Parathyroid adenoma (tissue), 2 donors: ENCODE measurements at regions not wholly inside any gene's neighbourhood (a gene's known extent, or its start where the extent isn't known, plus 50 kb on each side); places are given as distances from the start of the nearest gene placed in this dataset.

ENCODE experiments used
- H2AFZ ChIP-seq: fragments of 300-600 bp; sonication (generic); one replicate; pipeline ENCODE4 v1.7.0; 2017; ENCODE audit warnings: antibody characterized with exemption, mild to moderate bottlenecking
- H3K27ac ChIP-seq: fragments of 300-600 bp; sonication (generic); one replicate; pipeline ENCODE4 v1.7.0; 2017
- H3K27me3 ChIP-seq: fragments of 300-600 bp; sonication (generic); one replicate; pipeline ENCODE4 v1.7.0; 2017; ENCODE audit warnings: low read length; ENCODE audit not compliant: control insufficient read depth, insufficient read depth
- H3K36me3 ChIP-seq: fragments of 300-600 bp; sonication (generic); one replicate; pipeline ENCODE4 v1.7.0; 2017; ENCODE audit warnings: low read length; ENCODE audit not compliant: control insufficient read depth, insufficient read depth
- H3K4me1 ChIP-seq: fragments of 300-600 bp; sonication (generic); one replicate; pipeline ENCODE4 v1.7.0; 2017; ENCODE audit warnings: control low read depth
- H3K4me2 ChIP-seq: fragments of 300-600 bp; sonication (generic); one replicate; pipeline ENCODE4 v1.7.0; 2017; ENCODE audit warnings: low read length
- H3K4me3 ChIP-seq: fragments of 300-600 bp; sonication (generic); one replicate; pipeline ENCODE4 v1.7.0; 2017; ENCODE audit warnings: low read depth, low read length
- H3K79me2 ChIP-seq: fragments of 300-600 bp; sonication (generic); one replicate; pipeline ENCODE4 v1.7.0; 2017; ENCODE audit warnings: control low read depth
- H3K9ac ChIP-seq: fragments of 300-600 bp; sonication (generic); one replicate; pipeline ENCODE4 v1.7.0; 2017; ENCODE audit warnings: mild to moderate bottlenecking
- H3K9me3 ChIP-seq: fragments of 300-600 bp; sonication (generic); one replicate; pipeline ENCODE4 v1.7.0; 2017; ENCODE audit warnings: low read length; ENCODE audit not compliant: control insufficient read depth
- CTCF ChIP-seq: fragments of 300-600 bp; sonication (generic); IDR thresholded peaks from one replicate; pipeline ENCODE4 v1.7.0; 2017; ENCODE audit warnings: antibody characterized with exemption, mild to moderate bottlenecking
- donor health status: primary hyperparathyroidism.

- Histone ChIP-seq H3K79me2 (no peaks in the 10 kb centered on the region), H3K36me3 (no peaks in the 10 kb centered on the region), H3K4me3 (no peak overlapping the region), H3K9ac (no peak overlapping the region), H3K27ac (peak overlapping the region; percentile 95), H3K9me3 (no peaks in the 10 kb centered on the region), H3K27me3 (no peaks in the 10 kb centered on the region), H3K4me1 (peaks cover 54% of the 10 kb centered on the region), H2AFZ (no peak overlapping the region), H3K4me2 (peak overlapping the region; percentile 16)
- no peak for TF ChIP-seq CTCF
These were observed 1239.7 kb downstream of the GATA3 start for GRCh38 chr10:9294132-9294663.

- no peak overlapping the region for H3K4me2 ChIP-seq
- no peak overlapping the region for H2AFZ ChIP-seq
- H3K9ac ChIP-seq: no peak overlapping the region
- no peaks in the 10 kb centered on the region for H3K27me3 ChIP-seq
- peak overlapping the region; percentile 95 for H3K27ac ChIP-seq
- no peaks in the 10 kb centered on the region for H3K36me3 ChIP-seq
- TF ChIP-seq CTCF: no peak
- no peaks in the 10 kb centered on the region for H3K79me2 ChIP-seq
- peaks cover 56% of the 10 kb centered on the region for H3K4me1 ChIP-seq
- no peaks in the 10 kb centered on the region for H3K9me3 ChIP-seq
- H3K4me3 ChIP-seq: no peak overlapping the region
These were observed 1240.4 kb downstream of the GATA3 start for GRCh38 chr10:9294865-9295264.

- no peak overlapping the region for H3K4me2 ChIP-seq
- peak overlapping the region; percentile 24 for H3K4me3 ChIP-seq
- no peaks in the 10 kb centered on the region for H3K27me3 ChIP-seq
- no peaks in the 10 kb centered on the region for H3K36me3 ChIP-seq
- H2AFZ ChIP-seq: no peak overlapping the region
- peaks cover 60% of the 10 kb centered on the region for H3K4me1 ChIP-seq
- peak overlapping the region; percentile 95 for H3K27ac ChIP-seq
- no peak for TF ChIP-seq CTCF
- no peaks in the 10 kb centered on the region for H3K79me2 ChIP-seq
- no peaks in the 10 kb centered on the region for H3K9me3 ChIP-seq
- no peak overlapping the region for H3K9ac ChIP-seq
These were observed 1241.7 kb downstream of the GATA3 start for GRCh38 chr10:9296190-9296589.

GRCh38 chr10:9297580-9297979, 1243.1 kb downstream of the GATA3 start:
- no peaks in the 10 kb centered on the region for H3K36me3 ChIP-seq

More at GRCh38 chr10:9297580-9297979, 1243.1 kb downstream of the GATA3 start:
- Histone ChIP-seq H2AFZ (no peak overlapping the region), H3K4me3 (peak overlapping the region; percentile 8), H3K4me1 (peaks cover 67% of the 10 kb centered on the region), H3K27me3 (no peaks in the 10 kb centered on the region), H3K9ac (peak overlapping the region; percentile 3), H3K27ac (peak overlapping the region; percentile 95), H3K9me3 (no peaks in the 10 kb centered on the region), H3K79me2 (no peaks in the 10 kb centered on the region), H3K4me2 (peak overlapping the region; percentile 58)
- TF ChIP-seq CTCF: no peak
